ENCODE measurements at regions not wholly inside any gene's neighbourhood (a gene's known extent, or its start where the extent isn't known, plus 50 kb on each side); places are given as distances from the start of the nearest gene placed in this dataset.

GRCh38 chr9:119722384-119722783 is 353.1 kb upstream of the BRINP1 start:
- TF ChIP-seq EZH2 (IDR thresholded peaks at IDR 0.05; ENCODE audit: borderline replicate concordance, low read length) (no peak), CTCF (IDR thresholded peaks at IDR 0.05; ENCODE audit: low read length) (no peak)

Measured in OCI-LY1 (cell line).